A549 (cell line): ENCODE measurements at regions not wholly inside any gene's neighbourhood (a gene's known extent, or its start where the extent isn't known, plus 50 kb on each side); places are given as distances from the start of the nearest gene placed in this dataset.

ENCODE experiments used
- CBX8 ChIP-seq: fragments of 200-600 bp; sonication (generic); IDR thresholded peaks from 2 replicates; pipeline ENCODE4 v1.6.1; 2016
- CEBPB ChIP-seq, 2 experiments: fragments of >200 bp in 1 of 2; sonication (Bioruptor Twin) in 1 of 2; formaldehyde crosslinking in 1 of 2; IDR thresholded peaks; 2 replicates each; pipeline ENCODE4 v1.6.1; 2012 to 2016
- CTCF ChIP-seq: fragments of >200 bp; sonication (Bioruptor Twin); formaldehyde crosslinking; IDR thresholded peaks from 3 replicates; pipeline ENCODE4 v1.5.1; 2016
- EP300 ChIP-seq, 2 experiments: fragments of >200 bp; sonication (Bioruptor Twin); formaldehyde crosslinking; IDR thresholded peaks; 2 replicates in 1 of 2; 3 replicates in 1 of 2; pipeline ENCODE4 v1.6.1; 2016 to 2017
- HMGXB4 ChIP-seq: fragments of 250-450 bp; sonication (Bioruptor Pico); IDR thresholded peaks from 2 replicates; pipeline ENCODE4 v1.5.0; 2021; ENCODE audit warnings: mild to moderate bottlenecking, moderate library complexity, borderline replicate concordance
- MAFK ChIP-seq: fragments of 450-650 bp; IDR thresholded peaks from 2 replicates; pipeline ENCODE4 v1.6.1; 2014; ENCODE audit not compliant: partially characterized antibody
- PBX3 ChIP-seq: IDR thresholded peaks from 2 replicates; pipeline ENCODE4 v1.6.1; 2012
- PHF8 ChIP-seq: fragments of 200-600 bp; sonication (generic); IDR thresholded peaks from 2 replicates; pipeline ENCODE4 v1.6.1; 2016; ENCODE audit warnings: low read depth, mild to moderate bottlenecking, antibody characterized with exemption, moderate library complexity, borderline replicate concordance
- POLR2A ChIP-seq: IDR thresholded peaks from 2 replicates; pipeline ENCODE4 v1.6.1; 2012; ENCODE audit warnings: mild to moderate bottlenecking, low read length
- RAD21 ChIP-seq, 2 experiments: fragments of >200 bp in 1 of 2; sonication (Bioruptor Twin) in 1 of 2; formaldehyde crosslinking in 1 of 2; IDR thresholded peaks in 1 of 2; conservative IDR thresholded peaks in 1 of 2; 2 replicates in 1 of 2; 3 replicates in 1 of 2; pipeline ENCODE4 v1.6.1; 2012 to 2018; ENCODE audit warnings: inconsistent platforms in 1 of 2
- REST ChIP-seq: fragments of 200-600 bp; sonication (generic); IDR thresholded peaks from 2 replicates; pipeline ENCODE4 v1.6.1; 2016; ENCODE audit warnings: antibody characterized with exemption, mild to moderate bottlenecking, moderate library complexity

- TF ChIP-seq CTCF (no peak), MAFK (no peak), CEBPB (IDR thresholded peaks at IDR 0.05) (no peak), PBX3 (no peak), REST (no peak), HMGXB4 (CRISPR knock-in tag) (no peak), EP300 (IDR thresholded peaks at IDR 0.05) (no peak), RAD21 (conservative IDR thresholded peaks at IDR 0.05 in 1 of 2, IDR thresholded peaks at IDR 0.05 in 1 of 2) (no peak), CBX8 (no peak), PHF8 (no peak), POLR2A (no peak)
Measured at GRCh38 chr6:1229301-1229700, 82.6 kb upstream of the FOXQ1 start.
